ENCODE measurements at regions not wholly inside any gene's neighbourhood (a gene's known extent, or its start where the extent isn't known, plus 50 kb on each side); places are given as distances from the start of the nearest gene placed in this dataset.

DNA sequence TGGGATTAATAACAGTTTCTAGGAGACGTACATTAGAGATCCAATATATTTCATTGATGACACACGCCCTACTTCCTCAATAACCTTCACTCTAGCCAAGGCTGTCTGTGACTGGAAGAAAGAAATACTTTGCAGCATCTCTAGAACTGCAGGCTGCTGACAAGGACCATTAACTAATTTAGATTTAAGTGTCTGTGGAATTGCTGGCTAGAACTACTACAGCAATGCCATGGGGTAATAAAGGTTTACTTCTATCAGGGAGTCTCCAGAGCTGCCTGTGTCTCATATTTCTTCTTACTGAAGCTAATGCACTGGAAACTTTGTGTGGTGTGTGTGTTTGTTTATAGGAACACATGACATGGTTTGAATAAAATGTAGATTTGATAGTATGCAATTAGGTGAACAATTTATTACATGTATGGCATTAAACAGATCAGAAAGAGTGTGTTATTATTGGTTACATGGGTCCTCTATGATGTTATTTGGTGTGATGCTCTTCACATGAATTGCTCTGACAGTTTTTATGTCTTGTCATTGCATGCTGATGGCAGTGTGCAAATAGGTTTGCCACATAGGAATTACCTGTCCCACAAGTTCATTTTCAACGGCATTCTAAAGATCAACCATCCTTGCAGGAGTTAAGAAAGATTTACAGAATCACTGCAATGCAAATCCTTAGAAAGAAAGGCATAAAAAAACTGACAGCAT, 916.2 kb upstream of the CADM2 start:
- H3K36me3 ChIP-seq (ENCODE audit: control insufficient read depth in 4 of 4, insufficient read depth in 3 of 4, low read depth in 1 of 4, low read length in 3 of 4), result no peaks in the 10 kb centered on the region
- no peak for DNase-seq (ENCODE audit: low spot score)
- no peak for TF ChIP-seq HNF4A (conservative IDR thresholded peaks at IDR 0.05)
- TF ChIP-seq RAD21 (IDR thresholded peaks at IDR 0.05), result no peak
- no peak for TF ChIP-seq EGR1 (IDR thresholded peaks at IDR 0.05; ENCODE audit: low read depth in 2 of 2)
- TF ChIP-seq TAF1 (conservative IDR thresholded peaks at IDR 0.05), result no peak
- TF ChIP-seq, protein P1, sequence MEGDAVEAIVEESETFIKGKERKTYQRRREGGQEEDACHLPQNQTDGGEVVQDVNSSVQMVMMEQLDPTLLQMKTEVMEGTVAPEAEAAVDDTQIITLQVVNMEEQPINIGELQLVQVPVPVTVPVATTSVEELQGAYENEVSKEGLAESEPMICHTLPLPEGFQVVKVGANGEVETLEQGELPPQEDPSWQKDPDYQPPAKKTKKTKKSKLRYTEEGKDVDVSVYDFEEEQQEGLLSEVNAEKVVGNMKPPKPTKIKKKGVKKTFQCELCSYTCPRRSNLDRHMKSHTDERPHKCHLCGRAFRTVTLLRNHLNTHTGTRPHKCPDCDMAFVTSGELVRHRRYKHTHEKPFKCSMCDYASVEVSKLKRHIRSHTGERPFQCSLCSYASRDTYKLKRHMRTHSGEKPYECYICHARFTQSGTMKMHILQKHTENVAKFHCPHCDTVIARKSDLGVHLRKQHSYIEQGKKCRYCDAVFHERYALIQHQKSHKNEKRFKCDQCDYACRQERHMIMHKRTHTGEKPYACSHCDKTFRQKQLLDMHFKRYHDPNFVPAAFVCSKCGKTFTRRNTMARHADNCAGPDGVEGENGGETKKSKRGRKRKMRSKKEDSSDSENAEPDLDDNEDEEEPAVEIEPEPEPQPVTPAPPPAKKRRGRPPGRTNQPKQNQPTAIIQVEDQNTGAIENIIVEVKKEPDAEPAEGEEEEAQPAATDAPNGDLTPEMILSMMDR (IDR thresholded peaks at IDR 0.05; ENCODE audit: low read depth, low read length, missing input control), result no peak
- TF ChIP-seq, protein P2, sequence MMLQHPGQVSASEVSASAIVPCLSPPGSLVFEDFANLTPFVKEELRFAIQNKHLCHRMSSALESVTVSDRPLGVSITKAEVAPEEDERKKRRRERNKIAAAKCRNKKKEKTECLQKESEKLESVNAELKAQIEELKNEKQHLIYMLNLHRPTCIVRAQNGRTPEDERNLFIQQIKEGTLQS (IDR thresholded peaks at IDR 0.05), result no peak
- TF ChIP-seq, protein P3, sequence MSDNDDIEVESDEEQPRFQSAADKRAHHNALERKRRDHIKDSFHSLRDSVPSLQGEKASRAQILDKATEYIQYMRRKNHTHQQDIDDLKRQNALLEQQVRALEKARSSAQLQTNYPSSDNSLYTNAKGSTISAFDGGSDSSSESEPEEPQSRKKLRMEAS (IDR thresholded peaks at IDR 0.05), result no peak
- no peak for TF ChIP-seq YY1 (IDR thresholded peaks at IDR 0.05)
- no peak for TF ChIP-seq RXRA (IDR thresholded peaks at IDR 0.05)
- no peak for TF ChIP-seq HNF4G (IDR thresholded peaks at IDR 0.05)
- TF ChIP-seq GABPA (IDR thresholded peaks at IDR 0.05 in 1 of 2, conservative IDR thresholded peaks at IDR 0.05 in 1 of 2), result no peak
- TF ChIP-seq, protein P4, sequence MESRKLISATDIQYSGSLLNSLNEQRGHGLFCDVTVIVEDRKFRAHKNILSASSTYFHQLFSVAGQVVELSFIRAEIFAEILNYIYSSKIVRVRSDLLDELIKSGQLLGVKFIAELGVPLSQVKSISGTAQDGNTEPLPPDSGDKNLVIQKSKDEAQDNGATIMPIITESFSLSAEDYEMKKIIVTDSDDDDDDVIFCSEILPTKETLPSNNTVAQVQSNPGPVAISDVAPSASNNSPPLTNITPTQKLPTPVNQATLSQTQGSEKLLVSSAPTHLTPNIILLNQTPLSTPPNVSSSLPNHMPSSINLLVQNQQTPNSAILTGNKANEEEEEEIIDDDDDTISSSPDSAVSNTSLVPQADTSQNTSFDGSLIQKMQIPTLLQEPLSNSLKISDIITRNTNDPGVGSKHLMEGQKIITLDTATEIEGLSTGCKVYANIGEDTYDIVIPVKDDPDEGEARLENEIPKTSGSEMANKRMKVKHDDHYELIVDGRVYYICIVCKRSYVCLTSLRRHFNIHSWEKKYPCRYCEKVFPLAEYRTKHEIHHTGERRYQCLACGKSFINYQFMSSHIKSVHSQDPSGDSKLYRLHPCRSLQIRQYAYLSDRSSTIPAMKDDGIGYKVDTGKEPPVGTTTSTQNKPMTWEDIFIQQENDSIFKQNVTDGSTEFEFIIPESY (IDR thresholded peaks at IDR 0.05), result no peak
- TF ChIP-seq JUND (IDR thresholded peaks at IDR 0.05), result no peak
- TF ChIP-seq FOXA2 (IDR thresholded peaks at IDR 0.05), result no peak

DNA sequence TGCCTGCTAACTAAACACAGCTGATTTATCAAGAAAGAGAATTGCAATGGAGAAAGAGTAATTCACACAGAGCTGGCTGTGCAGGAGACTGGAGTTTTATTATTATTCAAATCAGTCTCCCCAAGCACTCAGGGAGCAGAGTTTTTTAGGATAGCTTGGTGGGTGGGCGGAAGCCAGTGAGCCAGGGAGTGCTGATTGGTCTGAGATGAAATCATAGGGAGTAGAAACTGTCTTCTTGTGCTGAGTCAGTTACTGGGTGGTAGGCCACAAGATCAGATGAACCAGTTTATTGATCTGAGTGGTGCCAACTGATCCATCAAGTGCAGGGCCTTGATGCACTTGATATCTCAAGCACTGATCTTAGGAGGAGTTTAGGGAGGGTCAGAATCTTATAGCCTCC, 891.9 kb upstream of the CADM2 start:
- no peaks in the 10 kb centered on the region for H3K4me1 ChIP-seq (ENCODE audit: control insufficient read depth in 4 of 4, insufficient read depth in 4 of 4, low read length in 3 of 4)
- 74% methylated on average over 1 of the region's 1 CpG for WGBS

More for the DNA sequence above, 916.2 kb upstream of the CADM2 start:
- 66% methylated on average over 3 of the region's 3 CpGs for WGBS
- no peak overlapping the region for H3K4me3 ChIP-seq (ENCODE audit: low read depth in 1 of 3, low read length in 3 of 3)
- no peaks in the 10 kb centered on the region for H3K27me3 ChIP-seq (ENCODE audit: control insufficient read depth in 4 of 4, insufficient read depth in 4 of 4, low read length in 3 of 4)
- no peak overlapping the region for H3K9ac ChIP-seq (ENCODE audit: low read depth in 1 of 2, low read length in 2 of 2)
- no peaks in the 10 kb centered on the region for H3K9me3 ChIP-seq (ENCODE audit: control insufficient read depth in 4 of 4, low read length in 3 of 4)
- no peak overlapping the region for H3K27ac ChIP-seq (ENCODE audit: low read depth in 1 of 2, low read length in 2 of 2)
- H3K4me1 ChIP-seq (ENCODE audit: control insufficient read depth in 4 of 4, insufficient read depth in 4 of 4, low read length in 3 of 4), result no peaks in the 10 kb centered on the region

More for the DNA sequence above, 891.9 kb upstream of the CADM2 start:
- Histone ChIP-seq H3K27me3 (ENCODE audit: control insufficient read depth in 4 of 4, insufficient read depth in 4 of 4, low read length in 3 of 4) (peaks cover 0 to 4% (median 0%) of the 10 kb centered on the region in 4 donors), H3K9me3 (ENCODE audit: control insufficient read depth in 4 of 4, low read length in 3 of 4) (no peaks in the 10 kb centered on the region), H3K9ac (ENCODE audit: low read depth in 1 of 2, low read length in 2 of 2) (no peak overlapping the region), H3K4me3 (ENCODE audit: low read depth in 1 of 3, low read length in 3 of 3) (no peak overlapping the region), H3K36me3 (ENCODE audit: control insufficient read depth in 4 of 4, insufficient read depth in 3 of 4, low read depth in 1 of 4, low read length in 3 of 4) (no peaks in the 10 kb centered on the region), H3K27ac (ENCODE audit: low read depth in 1 of 2, low read length in 2 of 2) (no peak overlapping the region)
- DNase-seq (ENCODE audit: low spot score), result no peak
- TF ChIP-seq GABPA (IDR thresholded peaks at IDR 0.05 in 1 of 2, conservative IDR thresholded peaks at IDR 0.05 in 1 of 2) (no peak), YY1 (IDR thresholded peaks at IDR 0.05) (no peak), FOXA1 (IDR thresholded peaks at IDR 0.05) (no peak), HNF4G (IDR thresholded peaks at IDR 0.05) (no peak), RXRA (IDR thresholded peaks at IDR 0.05) (no peak), TAF1 (conservative IDR thresholded peaks at IDR 0.05) (no peak)
- TF ChIP-seq, protein P2 (IDR thresholded peaks at IDR 0.05), result no peak
- TF ChIP-seq, protein P5, sequence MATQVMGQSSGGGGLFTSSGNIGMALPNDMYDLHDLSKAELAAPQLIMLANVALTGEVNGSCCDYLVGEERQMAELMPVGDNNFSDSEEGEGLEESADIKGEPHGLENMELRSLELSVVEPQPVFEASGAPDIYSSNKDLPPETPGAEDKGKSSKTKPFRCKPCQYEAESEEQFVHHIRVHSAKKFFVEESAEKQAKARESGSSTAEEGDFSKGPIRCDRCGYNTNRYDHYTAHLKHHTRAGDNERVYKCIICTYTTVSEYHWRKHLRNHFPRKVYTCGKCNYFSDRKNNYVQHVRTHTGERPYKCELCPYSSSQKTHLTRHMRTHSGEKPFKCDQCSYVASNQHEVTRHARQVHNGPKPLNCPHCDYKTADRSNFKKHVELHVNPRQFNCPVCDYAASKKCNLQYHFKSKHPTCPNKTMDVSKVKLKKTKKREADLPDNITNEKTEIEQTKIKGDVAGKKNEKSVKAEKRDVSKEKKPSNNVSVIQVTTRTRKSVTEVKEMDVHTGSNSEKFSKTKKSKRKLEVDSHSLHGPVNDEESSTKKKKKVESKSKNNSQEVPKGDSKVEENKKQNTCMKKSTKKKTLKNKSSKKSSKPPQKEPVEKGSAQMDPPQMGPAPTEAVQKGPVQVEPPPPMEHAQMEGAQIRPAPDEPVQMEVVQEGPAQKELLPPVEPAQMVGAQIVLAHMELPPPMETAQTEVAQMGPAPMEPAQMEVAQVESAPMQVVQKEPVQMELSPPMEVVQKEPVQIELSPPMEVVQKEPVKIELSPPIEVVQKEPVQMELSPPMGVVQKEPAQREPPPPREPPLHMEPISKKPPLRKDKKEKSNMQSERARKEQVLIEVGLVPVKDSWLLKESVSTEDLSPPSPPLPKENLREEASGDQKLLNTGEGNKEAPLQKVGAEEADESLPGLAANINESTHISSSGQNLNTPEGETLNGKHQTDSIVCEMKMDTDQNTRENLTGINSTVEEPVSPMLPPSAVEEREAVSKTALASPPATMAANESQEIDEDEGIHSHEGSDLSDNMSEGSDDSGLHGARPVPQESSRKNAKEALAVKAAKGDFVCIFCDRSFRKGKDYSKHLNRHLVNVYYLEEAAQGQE (IDR thresholded peaks at IDR 0.05), result no peak

Data from liver (tissue), 8 donors.